Nephron progenitor cell (in vitro differentiated cells): ENCODE measurements at regions not wholly inside any gene's neighbourhood (a gene's known extent, or its start where the extent isn't known, plus 50 kb on each side); places are given as distances from the start of the nearest gene placed in this dataset.

Source experiments
- DNase-seq: peaks from one replicate; pipeline ENCODE4 v3.0.0; 2021
- H3K27ac Mint-ChIP-seq: 2 replicates; pipeline ENCODE4 v1.8.0; 2021; ENCODE audit warnings: mild to moderate bottlenecking, moderate library complexity, mixed read lengths
- H3K27me3 Mint-ChIP-seq: 2 replicates; pipeline ENCODE4 v1.8.0; 2021; ENCODE audit warnings: mild to moderate bottlenecking, low read depth, mixed read lengths; ENCODE audit not compliant: poor library complexity
- H3K36me3 Mint-ChIP-seq: 2 replicates; pipeline ENCODE4 v1.8.0; 2021; ENCODE audit warnings: low read depth, mixed read lengths
- H3K4me1 Mint-ChIP-seq: 2 replicates; pipeline ENCODE4 v1.8.0; 2021; ENCODE audit warnings: mixed read lengths
- H3K4me3 Mint-ChIP-seq: 2 replicates; pipeline ENCODE4 v1.8.0; 2021; ENCODE audit warnings: mild to moderate bottlenecking, moderate library complexity, mixed read lengths
- H3K9me3 Mint-ChIP-seq: 2 replicates; pipeline ENCODE4 v1.8.0; 2021; ENCODE audit warnings: mild to moderate bottlenecking, moderate library complexity, mixed read lengths
- TF ChIP-seq, protein P1 (sequence below): fragments of 200-600 bp; sonication (generic); IDR thresholded peaks from 2 replicates; pipeline ENCODE4 v1.5.0; 2021; ENCODE audit warnings: antibody characterized with exemption

DNA sequence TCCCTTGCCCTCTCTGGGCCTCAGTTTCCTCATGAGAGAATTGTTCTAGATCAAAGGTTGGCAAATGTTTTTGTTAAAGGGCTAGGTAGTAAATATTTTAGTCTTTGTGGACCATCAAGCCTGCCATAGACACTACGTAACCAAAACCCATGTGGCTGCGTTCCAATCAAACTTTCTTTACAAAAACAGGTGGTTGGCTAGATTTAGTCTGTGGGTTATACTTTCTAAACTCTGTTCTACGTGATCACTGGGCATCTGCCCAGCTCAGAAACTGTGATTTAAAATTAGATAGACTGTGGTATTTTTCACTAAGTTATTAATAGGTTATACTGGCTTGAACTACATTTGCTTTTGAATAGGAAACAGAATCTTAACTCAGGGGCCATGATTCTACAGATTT lies 149.8 kb upstream of the DCC start:
- DNase-seq, result no peak
- H3K27ac Mint-ChIP-seq, result no peak overlapping the region
- no peaks in the 10 kb centered on the region for H3K36me3 Mint-ChIP-seq
- no peak overlapping the region for H3K4me3 Mint-ChIP-seq
- H3K4me1 Mint-ChIP-seq, result no peaks in the 10 kb centered on the region
- peaks cover 18% of the 10 kb centered on the region for H3K27me3 Mint-ChIP-seq
- H3K9me3 Mint-ChIP-seq, result no peaks in the 10 kb centered on the region
- TF ChIP-seq, protein P1, sequence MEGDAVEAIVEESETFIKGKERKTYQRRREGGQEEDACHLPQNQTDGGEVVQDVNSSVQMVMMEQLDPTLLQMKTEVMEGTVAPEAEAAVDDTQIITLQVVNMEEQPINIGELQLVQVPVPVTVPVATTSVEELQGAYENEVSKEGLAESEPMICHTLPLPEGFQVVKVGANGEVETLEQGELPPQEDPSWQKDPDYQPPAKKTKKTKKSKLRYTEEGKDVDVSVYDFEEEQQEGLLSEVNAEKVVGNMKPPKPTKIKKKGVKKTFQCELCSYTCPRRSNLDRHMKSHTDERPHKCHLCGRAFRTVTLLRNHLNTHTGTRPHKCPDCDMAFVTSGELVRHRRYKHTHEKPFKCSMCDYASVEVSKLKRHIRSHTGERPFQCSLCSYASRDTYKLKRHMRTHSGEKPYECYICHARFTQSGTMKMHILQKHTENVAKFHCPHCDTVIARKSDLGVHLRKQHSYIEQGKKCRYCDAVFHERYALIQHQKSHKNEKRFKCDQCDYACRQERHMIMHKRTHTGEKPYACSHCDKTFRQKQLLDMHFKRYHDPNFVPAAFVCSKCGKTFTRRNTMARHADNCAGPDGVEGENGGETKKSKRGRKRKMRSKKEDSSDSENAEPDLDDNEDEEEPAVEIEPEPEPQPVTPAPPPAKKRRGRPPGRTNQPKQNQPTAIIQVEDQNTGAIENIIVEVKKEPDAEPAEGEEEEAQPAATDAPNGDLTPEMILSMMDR, result no peak

DNA sequence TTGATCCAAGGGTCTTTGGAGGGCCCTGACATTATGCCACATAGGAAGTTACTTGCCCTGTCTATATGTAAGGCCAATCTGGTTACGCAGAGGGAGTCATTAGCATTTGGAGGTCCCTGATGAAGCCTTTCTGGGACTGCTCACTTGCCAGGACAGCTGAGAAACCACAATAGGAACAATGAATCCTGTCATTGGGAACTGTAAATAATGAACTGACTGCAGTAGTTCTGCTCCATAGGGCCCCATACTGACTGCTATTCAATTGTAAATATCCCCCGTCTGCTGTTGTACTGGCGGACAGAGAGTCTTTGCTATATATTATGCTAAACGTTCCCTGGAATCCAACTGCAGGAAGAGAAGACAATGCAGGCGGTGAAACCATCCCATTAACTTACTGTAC lies 149.4 kb upstream of the DCC start:
- H3K36me3 Mint-ChIP-seq, result no peaks in the 10 kb centered on the region
- H3K27ac Mint-ChIP-seq, result no peak overlapping the region
- H3K4me1 Mint-ChIP-seq, result no peaks in the 10 kb centered on the region
- no peak for DNase-seq
- no peaks in the 10 kb centered on the region for H3K9me3 Mint-ChIP-seq
- TF ChIP-seq, protein P1, result no peak
- H3K4me3 Mint-ChIP-seq, result no peak overlapping the region
- H3K27me3 Mint-ChIP-seq, result peaks cover 18% of the 10 kb centered on the region

DNA sequence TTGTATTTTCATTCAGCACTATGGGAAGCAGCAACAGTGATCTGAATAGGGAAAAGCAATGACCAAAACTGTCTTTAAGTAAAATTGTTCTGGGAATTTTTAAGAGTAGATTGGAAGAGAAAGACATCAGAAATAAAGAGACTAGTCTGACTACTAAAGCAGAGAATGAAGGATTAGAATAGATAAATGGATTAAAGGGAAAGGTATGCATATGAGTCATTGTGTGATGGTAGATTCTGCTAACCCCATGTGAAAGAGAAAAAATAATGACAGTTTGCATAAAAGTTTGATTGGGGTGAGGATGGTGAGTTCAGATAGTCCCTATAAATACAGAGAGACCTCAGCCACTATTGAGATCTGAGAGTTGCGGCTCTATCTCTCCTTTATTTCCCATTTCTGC lies 139.6 kb upstream of the DCC start:
- H3K4me1 Mint-ChIP-seq, result no peaks in the 10 kb centered on the region
- no peaks in the 10 kb centered on the region for H3K27me3 Mint-ChIP-seq
- no peaks in the 10 kb centered on the region for H3K9me3 Mint-ChIP-seq
- TF ChIP-seq, protein P1, result no peak
- H3K4me3 Mint-ChIP-seq, result no peak overlapping the region
- H3K36me3 Mint-ChIP-seq, result no peaks in the 10 kb centered on the region
- no peak overlapping the region for H3K27ac Mint-ChIP-seq
- no peak for DNase-seq

DNA sequence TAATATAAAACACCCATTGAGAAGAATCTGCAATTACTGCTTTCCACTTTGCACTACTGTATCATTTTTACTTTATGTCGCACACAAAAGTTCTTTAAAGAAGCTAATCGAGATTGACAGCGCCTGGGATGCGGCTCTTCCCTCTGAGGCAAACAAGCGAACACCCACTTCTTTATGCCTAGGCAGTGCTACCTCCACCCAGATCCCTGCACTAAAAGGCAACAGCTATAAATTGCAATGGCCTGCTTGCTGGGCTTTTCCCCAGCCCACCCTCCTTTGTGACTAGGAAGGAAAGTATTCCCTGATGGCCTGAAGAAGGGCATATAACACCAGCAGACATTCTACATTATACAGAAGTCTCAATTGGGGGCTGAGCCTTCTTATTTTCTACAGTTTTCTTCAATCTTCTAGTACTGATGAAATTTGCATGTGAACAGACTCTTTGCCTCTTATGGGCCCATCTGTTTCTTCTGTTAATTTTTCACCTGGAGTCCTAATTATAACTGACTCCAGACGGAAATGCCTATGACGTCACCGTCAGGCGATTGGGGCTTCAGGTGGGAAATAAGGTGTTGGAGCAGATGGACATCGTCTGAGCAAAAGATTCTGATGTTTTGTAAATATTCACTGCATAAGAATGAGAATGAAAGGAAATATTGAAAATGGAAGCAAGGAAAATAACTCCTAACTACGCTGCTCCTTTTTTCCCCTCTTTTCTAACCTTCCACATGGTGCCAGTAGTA lies 138.9 kb upstream of the DCC start:
- H3K36me3 Mint-ChIP-seq, result no peaks in the 10 kb centered on the region

DNA sequence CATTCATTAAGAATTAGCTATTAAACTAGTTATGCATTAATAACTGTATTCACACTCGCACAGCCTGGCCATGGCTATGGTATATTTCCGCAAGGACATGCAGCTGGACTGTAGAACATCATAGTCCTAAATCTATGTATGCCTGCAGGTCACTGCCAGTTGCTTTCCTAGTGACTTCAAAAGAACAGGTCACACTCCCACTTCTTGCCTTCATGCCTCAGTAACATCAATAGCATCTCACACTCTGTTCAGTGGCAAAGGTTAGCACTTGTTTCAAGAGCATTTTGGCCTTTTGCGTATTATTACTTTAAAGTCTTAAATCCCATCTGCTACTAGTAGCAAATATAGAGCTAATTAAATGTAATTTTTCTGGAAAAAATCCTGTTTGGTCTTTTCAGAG lies 131.4 kb upstream of the DCC start:
- TF ChIP-seq, protein P1, result no peak
- Mint-ChIP-seq H3K4me3 (no peak overlapping the region), H3K27me3 (peaks cover 3% of the 10 kb centered on the region), H3K36me3 (no peaks in the 10 kb centered on the region), H3K9me3 (peaks cover 3% of the 10 kb centered on the region), H3K27ac (no peak overlapping the region), H3K4me1 (peaks cover 22% of the 10 kb centered on the region)
- no peak for DNase-seq

More for the DNA sequence above, 138.9 kb upstream of the DCC start:
- TF ChIP-seq, protein P1, result no peak
- Mint-ChIP-seq H3K27ac (peak overlapping the region; percentile 27), H3K9me3 (no peaks in the 10 kb centered on the region), H3K4me3 (no peak overlapping the region), H3K27me3 (no peaks in the 10 kb centered on the region), H3K4me1 (no peaks in the 10 kb centered on the region)
- no peak for DNase-seq

DNA sequence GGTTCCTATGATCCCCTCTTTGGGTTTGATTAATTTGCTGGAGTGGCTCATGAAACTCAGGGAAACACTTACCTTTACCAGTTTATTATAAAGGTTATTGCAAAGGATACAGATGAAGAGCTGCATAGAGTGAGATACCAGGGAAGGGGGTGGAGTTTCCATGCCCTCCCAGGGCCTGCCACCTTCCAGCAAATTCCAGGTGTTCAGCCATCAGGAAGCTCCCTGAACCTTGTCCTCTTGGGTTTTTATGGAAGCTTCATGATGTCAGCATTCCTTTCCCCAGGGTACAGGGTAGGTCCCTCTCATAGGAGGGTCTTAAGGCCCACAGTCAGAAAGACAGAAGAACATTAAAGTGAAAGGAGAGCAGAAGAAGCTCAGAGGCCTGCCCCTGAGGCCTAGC lies 123.9 kb upstream of the DCC start:
- Mint-ChIP-seq H3K4me3 (no peak overlapping the region), H3K9me3 (peaks cover 3% of the 10 kb centered on the region), H3K27ac (no peak overlapping the region), H3K27me3 (no peaks in the 10 kb centered on the region), H3K36me3 (no peaks in the 10 kb centered on the region), H3K4me1 (no peaks in the 10 kb centered on the region)
- TF ChIP-seq, protein P1, result no peak
- DNase-seq, result no peak
